Keratinocyte (primary cell): ENCODE measurements at regions not wholly inside any gene's neighbourhood (a gene's known extent, or its start where the extent isn't known, plus 50 kb on each side); places are given as distances from the start of the nearest gene placed in this dataset.

Experiments used
- EZH2 ChIP-seq: IDR thresholded peaks from one replicate; pipeline ENCODE4 v1.6.1; 2012; ENCODE audit warnings: inconsistent platforms, mild to moderate bottlenecking, low read length, moderate library complexity
- TF ChIP-seq, protein P1 (sequence below), 3 experiments: IDR thresholded peaks in 1 of 3; conservative IDR thresholded peaks in 1 of 3; optimal IDR thresholded peaks in 1 of 3; 2 replicates in 2 of 3; 3 replicates in 1 of 3; pipeline versions ENCODE3 to v1.5.1; 2011; ENCODE audit warnings: low read length in 3 of 3, mild to moderate bottlenecking in 3 of 3, moderate library complexity in 2 of 3, control low read depth in 1 of 3, inconsistent platforms in 1 of 3; ENCODE audit not compliant: insufficient read depth in 2 of 3; ENCODE audit errors: extremely low read depth in 1 of 3

DNA sequence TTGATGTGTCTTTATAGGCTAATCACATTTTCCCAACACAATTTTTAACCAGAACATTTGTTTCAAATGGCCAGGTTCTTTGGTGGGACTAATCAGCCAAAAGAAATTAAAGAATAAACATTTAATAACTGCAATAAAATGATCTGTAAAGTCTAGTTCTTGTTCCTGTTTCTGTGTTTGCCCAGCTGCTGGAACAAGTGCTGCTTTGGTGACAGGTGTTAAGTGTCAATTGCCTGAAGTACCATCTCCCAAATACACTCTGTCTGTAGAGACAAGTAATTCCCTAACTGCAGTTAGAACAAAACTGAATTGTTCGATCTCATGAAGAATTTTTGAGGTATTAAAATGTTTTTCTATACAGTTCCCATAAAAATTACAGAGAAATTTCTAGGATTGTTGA is 402.3 kb upstream of the CHD1 start:
- TF ChIP-seq, protein P1, sequence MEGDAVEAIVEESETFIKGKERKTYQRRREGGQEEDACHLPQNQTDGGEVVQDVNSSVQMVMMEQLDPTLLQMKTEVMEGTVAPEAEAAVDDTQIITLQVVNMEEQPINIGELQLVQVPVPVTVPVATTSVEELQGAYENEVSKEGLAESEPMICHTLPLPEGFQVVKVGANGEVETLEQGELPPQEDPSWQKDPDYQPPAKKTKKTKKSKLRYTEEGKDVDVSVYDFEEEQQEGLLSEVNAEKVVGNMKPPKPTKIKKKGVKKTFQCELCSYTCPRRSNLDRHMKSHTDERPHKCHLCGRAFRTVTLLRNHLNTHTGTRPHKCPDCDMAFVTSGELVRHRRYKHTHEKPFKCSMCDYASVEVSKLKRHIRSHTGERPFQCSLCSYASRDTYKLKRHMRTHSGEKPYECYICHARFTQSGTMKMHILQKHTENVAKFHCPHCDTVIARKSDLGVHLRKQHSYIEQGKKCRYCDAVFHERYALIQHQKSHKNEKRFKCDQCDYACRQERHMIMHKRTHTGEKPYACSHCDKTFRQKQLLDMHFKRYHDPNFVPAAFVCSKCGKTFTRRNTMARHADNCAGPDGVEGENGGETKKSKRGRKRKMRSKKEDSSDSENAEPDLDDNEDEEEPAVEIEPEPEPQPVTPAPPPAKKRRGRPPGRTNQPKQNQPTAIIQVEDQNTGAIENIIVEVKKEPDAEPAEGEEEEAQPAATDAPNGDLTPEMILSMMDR (optimal IDR thresholded peaks at IDR 0.05 in 1 of 3, IDR thresholded peaks at IDR 0.05 in 1 of 3, conservative IDR thresholded peaks at IDR 0.05 in 1 of 3; ENCODE audit: extremely low read depth in 1 of 3, insufficient read depth in 2 of 3, low read length in 3 of 3), result no peak
- TF ChIP-seq EZH2, result no peak
